Esophagus squamous epithelium (tissue), 4 donors: ENCODE measurements at regions not wholly inside any gene's neighbourhood (a gene's known extent, or its start where the extent isn't known, plus 50 kb on each side); places are given as distances from the start of the nearest gene placed in this dataset.

Source experiments
- POLR2A ChIP-seq, 4 donors: fragments of 450-650 bp; IDR thresholded peaks; one replicate each; pipeline ENCODE4 v1.6.1; 2017; ENCODE audit warnings: antibody characterized with exemption in 4 of 4, mild to moderate bottlenecking in 4 of 4, moderate library complexity in 3 of 4
- TF ChIP-seq, protein P1 (sequence below), 6 experiments: fragments of 450-650 bp in 4 of 6; fragments of 200-600 bp in 2 of 6; sonication (generic) in 2 of 6; IDR thresholded peaks; one replicate each; pipeline ENCODE4 v1.5.1; 2016 to 2019; ENCODE audit warnings: antibody characterized with exemption in 6 of 6, mild to moderate bottlenecking in 4 of 6, moderate library complexity in 4 of 6

- TF ChIP-seq POLR2A (IDR thresholded peaks at IDR 0.05), result no peak
- TF ChIP-seq, protein P1, sequence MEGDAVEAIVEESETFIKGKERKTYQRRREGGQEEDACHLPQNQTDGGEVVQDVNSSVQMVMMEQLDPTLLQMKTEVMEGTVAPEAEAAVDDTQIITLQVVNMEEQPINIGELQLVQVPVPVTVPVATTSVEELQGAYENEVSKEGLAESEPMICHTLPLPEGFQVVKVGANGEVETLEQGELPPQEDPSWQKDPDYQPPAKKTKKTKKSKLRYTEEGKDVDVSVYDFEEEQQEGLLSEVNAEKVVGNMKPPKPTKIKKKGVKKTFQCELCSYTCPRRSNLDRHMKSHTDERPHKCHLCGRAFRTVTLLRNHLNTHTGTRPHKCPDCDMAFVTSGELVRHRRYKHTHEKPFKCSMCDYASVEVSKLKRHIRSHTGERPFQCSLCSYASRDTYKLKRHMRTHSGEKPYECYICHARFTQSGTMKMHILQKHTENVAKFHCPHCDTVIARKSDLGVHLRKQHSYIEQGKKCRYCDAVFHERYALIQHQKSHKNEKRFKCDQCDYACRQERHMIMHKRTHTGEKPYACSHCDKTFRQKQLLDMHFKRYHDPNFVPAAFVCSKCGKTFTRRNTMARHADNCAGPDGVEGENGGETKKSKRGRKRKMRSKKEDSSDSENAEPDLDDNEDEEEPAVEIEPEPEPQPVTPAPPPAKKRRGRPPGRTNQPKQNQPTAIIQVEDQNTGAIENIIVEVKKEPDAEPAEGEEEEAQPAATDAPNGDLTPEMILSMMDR (IDR thresholded peaks at IDR 0.05), result no peak
Observed at GRCh38 chrX:20363275-20363674, 96.6 kb upstream of the RPS6KA3 start.
